HT-29 (cell line): ENCODE measurements at regions not wholly inside any gene's neighbourhood (a gene's known extent, or its start where the extent isn't known, plus 50 kb on each side); places are given as distances from the start of the nearest gene placed in this dataset.
"Not testable (repeated sequence)": the region's sequence is repeated elsewhere in the genome, so short reads cannot be mapped to it uniquely, and the experiment has no call there.

Source experiments
- DNase-seq: peaks from one replicate; pipeline ENCODE4 v3.0.0-alpha.2; 2015; ENCODE audit warnings: low spot score

DNA sequence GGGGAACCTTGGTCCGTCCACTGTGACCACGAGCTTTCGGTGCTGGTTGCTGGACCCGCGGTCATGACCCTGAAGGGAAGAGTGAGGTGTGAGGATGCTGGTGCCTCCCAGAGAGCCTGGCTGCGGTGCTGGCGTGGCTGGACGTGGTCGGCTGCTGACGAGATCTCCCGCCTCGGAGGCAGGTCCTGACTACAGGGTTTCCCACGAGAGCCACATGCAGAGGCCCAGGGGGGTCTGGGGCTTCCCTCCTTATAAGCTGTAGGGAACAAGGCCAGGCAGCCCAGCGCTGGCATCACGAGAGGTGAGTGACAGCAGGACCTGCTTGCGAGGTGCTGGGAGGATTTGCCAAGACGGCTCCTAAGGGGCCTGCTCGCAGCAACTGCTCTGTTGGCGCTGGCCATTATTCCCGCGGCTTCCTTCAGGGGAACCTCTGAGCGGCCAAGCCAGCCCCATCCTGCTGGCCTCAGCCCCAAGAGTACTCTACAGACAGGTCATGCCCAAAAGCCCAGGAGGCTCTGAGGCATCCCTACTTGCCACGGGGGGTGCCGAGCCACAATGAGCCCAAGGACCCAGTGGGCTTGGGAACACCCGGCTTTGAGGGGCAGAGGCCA, 134.8 kb downstream of the FOXL1 start:
- no peak for DNase-seq

- no peak for DNase-seq
Observed at GRCh38 chr16:86714166-86714565, 135.8 kb downstream of the FOXL1 start.

- no peak for DNase-seq
Observed at GRCh38 chr16:86716649-86717048, 138.3 kb downstream of the FOXL1 start.

GRCh38 chr16:86718118-86718517, 139.8 kb downstream of the FOXL1 start:
- DNase-seq = no peak

DNA sequence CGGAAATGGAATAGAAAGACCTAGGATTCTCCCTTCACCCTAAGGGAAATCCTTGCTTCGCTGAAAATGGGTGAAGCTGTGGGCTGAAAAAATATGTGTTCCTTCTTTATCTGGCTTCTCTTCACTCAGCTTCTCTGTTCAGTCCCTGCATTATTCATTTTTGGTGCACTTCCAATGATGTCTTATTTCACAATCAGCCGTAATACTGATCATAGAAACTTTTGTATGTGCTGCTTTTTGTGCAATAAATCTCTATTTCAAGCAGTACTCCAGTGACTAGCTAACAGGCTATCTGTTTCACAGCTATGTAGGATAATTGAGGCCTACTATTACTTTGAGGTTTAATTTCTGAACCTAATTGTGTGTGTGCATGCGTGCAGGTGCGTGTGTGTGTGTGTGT, 144.6 kb downstream of the FOXL1 start:
- DNase-seq = no peak

DNA sequence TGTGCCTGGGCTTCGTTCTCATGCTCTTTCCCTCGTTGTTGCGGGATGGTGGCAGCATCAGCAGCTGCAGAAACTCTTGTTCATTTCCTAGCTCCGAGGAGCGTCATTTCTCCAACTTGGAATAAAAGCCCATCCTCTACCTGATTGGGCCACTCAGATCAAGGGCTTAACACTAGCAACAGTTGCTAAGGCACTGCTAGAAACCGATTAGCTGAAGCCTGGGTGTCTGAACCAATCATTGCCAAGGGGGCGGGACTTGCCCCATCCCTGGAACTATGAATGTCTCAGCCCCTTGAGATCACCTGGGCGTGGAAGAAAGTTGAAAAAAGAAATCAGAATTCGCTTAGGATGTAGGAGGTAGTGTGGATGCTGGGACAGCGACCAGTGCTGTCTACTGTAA, 145.3 kb downstream of the FOXL1 start:
- no peak for DNase-seq

GRCh38 chr16:86725401-86725800, 147.1 kb downstream of the FOXL1 start:
- DNase-seq = no peak

GRCh38 chr16:86726340-86726739, 148.0 kb downstream of the FOXL1 start:
- no peak for DNase-seq

GRCh38 chr16:86727131-86727530, 148.8 kb downstream of the FOXL1 start:
- no peak for DNase-seq

DNA sequence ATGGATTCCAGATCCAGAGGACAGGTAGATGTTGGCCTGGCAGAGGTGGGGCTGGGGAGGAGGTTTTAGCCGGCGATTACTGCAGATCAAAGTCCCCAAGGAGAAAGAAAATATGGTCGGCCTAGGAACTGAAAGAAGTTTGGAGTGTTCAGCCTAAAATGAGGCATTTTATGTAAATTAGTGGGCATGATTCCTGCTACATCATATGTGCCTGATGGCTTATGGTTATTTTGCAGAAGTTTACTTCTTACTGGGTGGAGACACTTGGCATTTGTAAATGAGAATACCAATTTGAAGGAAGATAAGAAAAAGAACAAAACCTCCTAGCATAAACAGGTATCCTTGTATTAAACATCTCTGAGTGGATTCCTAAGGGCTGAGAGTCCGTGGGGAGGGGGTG, 149.3 kb downstream of the FOXL1 start:
- no peak for DNase-seq

DNA sequence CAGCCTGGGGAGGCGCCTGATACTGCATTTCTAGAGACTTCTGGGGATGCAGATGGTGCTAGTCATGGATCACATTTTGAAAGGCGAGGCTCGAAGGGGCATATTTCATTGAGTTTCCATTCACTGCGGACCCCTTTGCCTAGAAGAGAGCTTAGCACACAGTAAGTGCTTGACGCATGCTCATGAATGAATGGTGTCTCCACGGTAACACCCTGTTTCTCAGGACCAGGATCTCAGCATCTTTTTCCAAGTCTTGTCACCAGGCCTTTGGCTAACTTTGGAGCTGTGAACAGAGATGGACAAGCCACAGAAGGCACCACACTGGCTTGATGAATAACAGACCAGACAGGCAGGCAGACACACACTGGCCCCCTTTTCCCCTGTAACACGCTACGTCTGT, 151.3 kb downstream of the FOXL1 start:
- no peak for DNase-seq

DNA sequence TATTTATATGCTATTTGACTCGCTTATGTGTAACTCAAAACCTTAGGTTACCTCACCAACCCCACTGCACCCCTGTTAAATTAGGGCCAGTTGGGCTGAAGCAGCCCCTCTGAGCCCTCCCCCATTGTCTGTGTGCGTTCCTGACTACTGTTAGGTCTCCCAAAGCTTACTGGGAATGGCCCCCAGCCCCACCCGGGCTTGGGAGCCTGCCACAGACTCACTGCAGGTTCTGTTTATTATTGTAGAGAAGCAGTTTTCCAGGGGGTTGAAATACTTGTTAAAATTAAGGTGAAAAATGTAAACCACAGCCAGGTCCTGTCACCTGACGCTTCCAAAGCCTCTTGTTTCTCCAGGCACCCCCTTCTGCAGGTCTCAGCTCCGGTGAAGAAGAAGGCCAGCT, 151.7 kb downstream of the FOXL1 start:
- DNase-seq = no peak

GRCh38 chr16:86730597-86730996, 152.2 kb downstream of the FOXL1 start:
- no peak for DNase-seq

GRCh38 chr16:86732621-86733295, 154.4 kb downstream of the FOXL1 start:
- DNase-seq = no peak

DNA sequence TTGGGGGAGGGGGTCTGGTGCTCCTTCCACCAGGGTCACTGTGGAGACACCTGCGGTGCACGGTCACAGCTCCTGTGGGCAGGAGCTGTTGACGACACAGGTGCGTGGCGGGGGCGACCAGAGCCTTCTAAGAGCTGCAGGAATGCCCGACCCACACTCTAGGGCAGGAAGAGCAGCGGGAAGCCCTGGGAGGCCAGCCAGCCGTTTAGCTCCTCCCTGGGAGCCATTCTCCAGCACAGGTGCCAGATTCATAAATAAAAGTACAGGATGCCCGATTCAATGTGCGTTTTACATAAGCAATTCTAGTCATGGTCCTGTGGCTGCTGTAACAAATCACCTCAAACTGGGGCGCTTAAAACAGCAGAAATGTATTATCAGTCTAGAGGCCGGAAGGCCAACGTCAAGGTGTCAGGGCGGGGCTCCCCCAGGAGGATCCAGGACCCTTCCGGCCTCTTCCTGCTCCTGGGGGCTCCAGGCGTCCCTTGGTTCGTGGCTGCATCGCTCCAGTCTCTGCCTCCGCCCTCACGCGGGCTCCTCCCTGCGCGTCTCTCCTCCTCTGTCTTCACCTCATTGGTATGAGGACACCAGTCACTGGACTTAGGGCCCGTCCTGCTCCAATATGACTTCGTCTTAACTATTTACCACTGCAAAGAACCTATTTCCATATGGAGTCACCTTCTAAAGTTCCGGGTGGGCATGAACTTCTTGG, 155.4 kb downstream of the FOXL1 start:
- no peak for DNase-seq

DNA sequence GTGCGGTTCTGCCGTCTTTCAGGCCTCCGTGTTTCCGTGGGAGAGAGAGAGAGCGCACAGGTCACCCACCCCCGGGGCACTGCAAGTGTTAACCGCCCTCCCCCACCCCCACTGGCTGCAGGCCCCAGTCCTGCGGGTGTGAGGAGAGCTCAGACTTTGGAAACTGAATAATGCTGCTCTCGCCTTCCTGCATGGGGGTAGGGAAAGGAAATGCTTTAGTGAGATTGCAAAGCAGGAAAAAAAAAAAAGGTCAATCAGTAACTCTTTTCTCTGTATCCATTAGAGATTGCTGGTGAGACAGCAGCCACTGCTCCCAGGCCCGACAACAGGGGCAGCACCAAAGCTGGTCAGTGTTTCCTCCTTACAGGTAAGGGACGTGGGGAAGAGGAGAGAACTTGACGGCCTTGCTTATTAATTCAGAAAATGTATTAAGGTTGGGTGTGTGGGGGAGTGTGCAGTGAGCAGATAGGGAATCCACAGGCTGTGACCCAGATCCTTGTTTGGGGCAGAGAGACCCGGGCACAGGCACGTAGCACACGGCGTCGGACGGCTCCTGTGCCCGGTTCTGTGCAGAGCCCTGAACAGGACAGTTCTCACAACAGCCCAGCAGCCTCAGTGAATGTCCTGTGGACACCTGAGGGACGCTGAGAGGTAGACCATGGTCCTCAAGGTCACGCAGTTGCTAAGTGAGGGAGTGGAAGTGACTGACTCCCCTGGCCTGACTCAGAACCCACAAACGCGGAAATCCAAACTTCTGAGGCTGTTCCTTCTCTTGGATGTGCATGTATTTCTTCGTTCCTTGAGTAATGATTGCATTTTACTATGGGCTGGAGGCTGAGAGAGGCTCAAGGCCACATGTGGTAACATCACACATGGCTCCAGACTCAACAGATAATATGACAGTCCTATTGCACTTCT, 156.5 kb downstream of the FOXL1 start:
- DNase-seq = no peak

DNA sequence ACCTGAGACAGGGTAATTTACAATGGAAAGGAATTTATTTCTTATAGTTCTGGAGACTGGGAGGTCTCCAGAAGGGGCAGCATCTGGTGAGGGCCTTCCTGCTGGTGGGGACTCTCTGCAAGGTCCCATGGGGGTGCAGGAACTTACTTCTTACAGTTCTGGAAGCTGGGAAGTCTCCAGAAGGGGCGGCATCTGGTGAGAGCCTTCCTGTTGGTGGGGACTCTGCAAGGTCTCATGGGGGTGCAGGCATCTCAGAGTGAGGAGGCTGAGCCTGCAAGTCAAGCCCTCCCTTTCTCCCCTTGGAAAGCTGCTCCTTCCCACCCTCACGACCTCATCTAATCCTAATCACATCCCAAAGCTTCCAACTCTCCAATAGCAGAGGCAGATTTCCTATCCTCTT, 157.4 kb downstream of the FOXL1 start:
- DNase-seq = no peak

GRCh38 chr16:86736502-86736901, 158.2 kb downstream of the FOXL1 start:
- no peak for DNase-seq

GRCh38 chr16:86737083-86737482, 158.7 kb downstream of the FOXL1 start:
- no peak for DNase-seq

DNA sequence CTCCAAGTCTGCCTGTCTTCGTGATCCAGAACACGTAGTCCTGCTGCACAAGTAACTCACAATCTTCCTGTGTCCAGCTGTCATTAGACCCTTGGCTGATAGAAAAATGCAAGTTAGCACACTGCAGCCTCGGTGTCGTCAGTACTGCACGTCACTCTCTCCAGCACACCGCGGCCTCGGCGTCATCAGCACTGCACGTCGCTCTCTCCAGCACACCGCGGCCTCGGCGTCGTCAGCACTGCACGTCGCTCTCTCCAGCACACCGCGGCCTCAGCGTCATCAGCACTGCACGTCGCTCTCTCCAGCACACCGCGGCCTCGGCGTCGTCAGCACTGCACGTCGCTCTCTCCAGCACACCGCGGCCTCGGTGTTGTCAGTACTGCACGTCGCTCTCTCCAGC, 160.0 kb downstream of the FOXL1 start:
- DNase-seq = not testable (repeated sequence)

DNA sequence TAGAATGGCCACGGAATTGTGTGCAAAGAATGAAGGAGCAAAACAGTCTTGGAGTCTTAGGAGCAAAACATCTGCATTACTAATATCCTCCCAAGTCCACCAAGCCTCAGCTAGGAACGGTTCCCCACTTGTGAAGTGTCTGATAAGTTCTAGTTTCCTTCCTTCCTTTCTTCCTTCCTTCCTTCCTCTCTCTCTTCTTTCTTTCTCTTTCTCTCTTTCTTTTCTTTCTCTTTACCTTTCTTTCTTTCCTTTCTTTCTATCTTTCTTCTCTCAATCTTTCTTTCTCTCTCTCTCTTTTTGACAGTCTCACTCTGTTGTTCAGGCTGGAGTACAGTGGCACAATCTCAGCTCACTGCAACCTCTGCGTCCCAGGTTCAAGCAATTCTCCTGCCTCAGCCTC, 160.8 kb downstream of the FOXL1 start:
- no peak for DNase-seq

DNA sequence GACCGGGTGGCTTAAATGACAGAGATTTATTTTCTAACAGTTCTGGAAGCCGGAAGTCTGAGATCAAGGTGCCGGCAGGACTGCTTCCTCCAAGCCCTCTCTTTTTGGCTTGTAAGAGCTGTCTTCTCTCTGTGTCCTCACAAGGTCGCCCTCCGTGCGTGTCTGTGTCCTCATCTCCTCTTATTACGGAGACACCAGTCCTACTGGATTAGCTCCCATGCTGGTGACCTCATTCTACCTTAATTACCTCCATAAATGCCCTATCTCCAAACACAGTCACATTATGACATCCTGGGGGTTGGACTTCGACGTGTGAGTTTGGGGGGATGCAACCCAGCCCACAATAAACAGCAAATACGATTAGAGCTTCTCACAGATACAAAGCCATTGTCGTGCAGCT, 161.5 kb downstream of the FOXL1 start:
- no peak for DNase-seq
